ENCODE measurements at regions not wholly inside any gene's neighbourhood (a gene's known extent, or its start where the extent isn't known, plus 50 kb on each side); places are given as distances from the start of the nearest gene placed in this dataset.

- Histone ChIP-seq H3K9me3 (ENCODE audit: low read depth) (no peaks in the 10 kb centered on the region), H3K9me2 (replicated peaks; ENCODE audit: insufficient read depth) (no peaks in the 10 kb centered on the region), H3K4me1 (ENCODE audit: insufficient read depth) (peaks cover 13% of the 10 kb centered on the region), H3K4me2 (no peak overlapping the region), H3K27me3 (no peaks in the 10 kb centered on the region), H3K27ac (peak overlapping the region; percentile 0), H3K79me2 (no peaks in the 10 kb centered on the region), H4K20me1 (ENCODE audit: insufficient read depth, poor library complexity, severe bottlenecking) (no peaks in the 10 kb centered on the region), H3K4me3 (no peak overlapping the region), H2AFZ (no peak overlapping the region), H3K36me3 (replicated peaks; ENCODE audit: insufficient read depth, low read depth) (no peaks in the 10 kb centered on the region)
- TF ChIP-seq CTCF (IDR thresholded peaks at IDR 0.05; ENCODE audit: poor library complexity) (no peak), EZH2phosphoT487 (IDR thresholded peaks at IDR 0.05; ENCODE audit: low read depth, severe bottlenecking, unreplicated experiment) (no peak), EZH2 (IDR thresholded peaks at IDR 0.05; ENCODE audit: borderline replicate concordance) (no peak)
- DNase-seq (ENCODE audit: low spot score), result no peak
- 95% methylated on average over 2 of the region's 2 CpGs for WGBS (ENCODE audit: low lambda C conversion rate, missing lambda C conversion rate)
Observed at GRCh38 chr20:16194617-16195360, 378.5 kb downstream of the KIF16B start.

GRCh38 chr20:16191496-16191895, 381.8 kb downstream of the KIF16B start:
- Histone ChIP-seq H3K4me2 (peak overlapping the region; percentile 16), H3K36me3 (replicated peaks; ENCODE audit: insufficient read depth, low read depth) (no peaks in the 10 kb centered on the region), H2AFZ (no peak overlapping the region), H3K79me2 (no peaks in the 10 kb centered on the region), H3K9me2 (replicated peaks; ENCODE audit: insufficient read depth) (no peaks in the 10 kb centered on the region), H3K27me3 (no peaks in the 10 kb centered on the region), H3K27ac (no peak overlapping the region), H3K4me1 (ENCODE audit: insufficient read depth) (peaks cover 13% of the 10 kb centered on the region), H3K4me3 (no peak overlapping the region), H4K20me1 (ENCODE audit: insufficient read depth, poor library complexity, severe bottlenecking) (no peaks in the 10 kb centered on the region), H3K9me3 (ENCODE audit: low read depth) (no peaks in the 10 kb centered on the region)
- 25% methylated on average over 2 of the region's 2 CpGs for WGBS (ENCODE audit: low lambda C conversion rate, missing lambda C conversion rate)
- TF ChIP-seq EZH2 (IDR thresholded peaks at IDR 0.05; ENCODE audit: borderline replicate concordance) (no peak), CTCF (IDR thresholded peaks at IDR 0.05; ENCODE audit: poor library complexity) (no peak), EZH2phosphoT487 (IDR thresholded peaks at IDR 0.05; ENCODE audit: low read depth, severe bottlenecking, unreplicated experiment) (no peak)
- no peak for DNase-seq (ENCODE audit: low spot score)

- no peak for TF ChIP-seq EZH2 (IDR thresholded peaks at IDR 0.05; ENCODE audit: borderline replicate concordance)
- TF ChIP-seq EZH2phosphoT487 (IDR thresholded peaks at IDR 0.05; ENCODE audit: low read depth, severe bottlenecking, unreplicated experiment), result no peak
- no peak for TF ChIP-seq CTCF (IDR thresholded peaks at IDR 0.05; ENCODE audit: poor library complexity)
- Histone ChIP-seq H3K36me3 (replicated peaks; ENCODE audit: insufficient read depth, low read depth) (no peaks in the 10 kb centered on the region), H3K4me1 (ENCODE audit: insufficient read depth) (peaks cover 13% of the 10 kb centered on the region), H3K79me2 (no peaks in the 10 kb centered on the region), H2AFZ (no peak overlapping the region), H3K4me2 (no peak overlapping the region), H3K27me3 (no peaks in the 10 kb centered on the region), H3K9me2 (replicated peaks; ENCODE audit: insufficient read depth) (no peaks in the 10 kb centered on the region), H4K20me1 (ENCODE audit: insufficient read depth, poor library complexity, severe bottlenecking) (no peaks in the 10 kb centered on the region), H3K27ac (no peak overlapping the region), H3K9me3 (ENCODE audit: low read depth) (no peaks in the 10 kb centered on the region), H3K4me3 (no peak overlapping the region)
- no peak for DNase-seq (ENCODE audit: low spot score)
- WGBS (ENCODE audit: low lambda C conversion rate, missing lambda C conversion rate), result 54% methylated on average over 4 of the region's 4 CpGs
Observed at GRCh38 chr20:16189371-16189770, 383.9 kb downstream of the KIF16B start.
